ENCODE measurements at regions not wholly inside any gene's neighbourhood (a gene's known extent, or its start where the extent isn't known, plus 50 kb on each side); places are given as distances from the start of the nearest gene placed in this dataset.
A peak's percentile ranks its signal among the peaks of the same experiment; 100 is the strongest.

DNA sequence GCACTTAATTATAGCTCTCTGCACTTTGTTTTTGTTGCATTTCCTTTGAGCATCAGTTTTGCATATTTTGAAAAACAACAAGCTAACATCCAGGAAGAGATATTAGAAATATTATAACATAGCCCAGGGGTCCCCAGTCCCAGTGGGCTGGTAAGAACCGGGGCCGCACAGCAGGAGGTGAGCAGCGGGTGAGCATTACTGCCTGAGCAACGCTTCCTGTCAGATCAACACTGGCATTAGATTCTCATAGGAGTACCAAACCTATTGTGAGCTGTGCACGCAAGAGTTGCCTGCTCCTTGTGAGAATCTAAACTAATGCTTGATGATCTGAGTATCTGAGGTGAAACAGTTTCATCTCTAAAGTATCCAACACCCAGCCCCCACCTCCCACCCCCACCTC lies 675.9 kb upstream of the ZNF608 start:
- no peak overlapping the region for H3K4me3 ChIP-seq (ENCODE audit: low read depth, low read length)
- DNase-seq (ENCODE audit: low read depth), result no peak
- TF ChIP-seq, protein P1, sequence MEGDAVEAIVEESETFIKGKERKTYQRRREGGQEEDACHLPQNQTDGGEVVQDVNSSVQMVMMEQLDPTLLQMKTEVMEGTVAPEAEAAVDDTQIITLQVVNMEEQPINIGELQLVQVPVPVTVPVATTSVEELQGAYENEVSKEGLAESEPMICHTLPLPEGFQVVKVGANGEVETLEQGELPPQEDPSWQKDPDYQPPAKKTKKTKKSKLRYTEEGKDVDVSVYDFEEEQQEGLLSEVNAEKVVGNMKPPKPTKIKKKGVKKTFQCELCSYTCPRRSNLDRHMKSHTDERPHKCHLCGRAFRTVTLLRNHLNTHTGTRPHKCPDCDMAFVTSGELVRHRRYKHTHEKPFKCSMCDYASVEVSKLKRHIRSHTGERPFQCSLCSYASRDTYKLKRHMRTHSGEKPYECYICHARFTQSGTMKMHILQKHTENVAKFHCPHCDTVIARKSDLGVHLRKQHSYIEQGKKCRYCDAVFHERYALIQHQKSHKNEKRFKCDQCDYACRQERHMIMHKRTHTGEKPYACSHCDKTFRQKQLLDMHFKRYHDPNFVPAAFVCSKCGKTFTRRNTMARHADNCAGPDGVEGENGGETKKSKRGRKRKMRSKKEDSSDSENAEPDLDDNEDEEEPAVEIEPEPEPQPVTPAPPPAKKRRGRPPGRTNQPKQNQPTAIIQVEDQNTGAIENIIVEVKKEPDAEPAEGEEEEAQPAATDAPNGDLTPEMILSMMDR (IDR thresholded peaks at IDR 0.05; ENCODE audit: insufficient read depth, low read depth, low read length), result no peak

DNA sequence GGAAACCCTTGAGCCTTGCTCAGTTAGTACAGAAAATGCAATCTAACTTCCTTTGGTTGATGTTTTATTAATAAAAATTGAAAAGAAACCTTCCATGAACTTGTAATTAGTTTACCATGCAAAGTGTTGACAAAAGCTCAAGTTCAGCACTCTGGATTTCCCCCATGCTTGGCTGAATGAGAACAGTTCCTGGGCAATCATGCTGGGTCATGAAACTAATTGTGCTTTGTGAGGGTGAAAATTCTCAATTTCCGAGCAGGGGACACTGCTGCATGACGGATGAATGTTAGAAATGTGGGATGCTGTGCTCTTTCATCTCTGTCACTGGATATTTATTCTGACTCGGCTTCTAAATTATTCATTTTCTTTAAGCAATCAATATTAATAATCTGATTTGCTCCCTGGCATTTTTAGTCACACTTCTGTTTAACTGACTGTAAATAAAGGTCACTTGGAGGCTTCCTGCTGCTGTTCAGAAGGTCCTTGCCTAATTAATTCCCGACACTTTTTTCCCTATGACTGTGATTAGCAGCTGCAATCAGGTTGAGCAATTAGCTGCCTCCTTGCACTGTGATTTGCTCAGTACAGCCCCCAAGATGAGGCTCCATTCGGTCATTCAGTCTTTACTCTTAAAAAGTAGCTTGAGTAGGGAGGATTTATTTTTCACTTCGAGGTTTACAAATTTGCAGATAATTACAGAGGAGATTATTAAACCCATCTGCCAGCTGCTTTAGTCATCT lies 678.1 kb upstream of the ZNF608 start:
- DNase-seq (ENCODE audit: low read depth), result no peak
- no peak overlapping the region for H3K4me3 ChIP-seq (ENCODE audit: low read depth, low read length)
- TF ChIP-seq, protein P1 (IDR thresholded peaks at IDR 0.05; ENCODE audit: insufficient read depth, low read depth, low read length), result no peak

DNA sequence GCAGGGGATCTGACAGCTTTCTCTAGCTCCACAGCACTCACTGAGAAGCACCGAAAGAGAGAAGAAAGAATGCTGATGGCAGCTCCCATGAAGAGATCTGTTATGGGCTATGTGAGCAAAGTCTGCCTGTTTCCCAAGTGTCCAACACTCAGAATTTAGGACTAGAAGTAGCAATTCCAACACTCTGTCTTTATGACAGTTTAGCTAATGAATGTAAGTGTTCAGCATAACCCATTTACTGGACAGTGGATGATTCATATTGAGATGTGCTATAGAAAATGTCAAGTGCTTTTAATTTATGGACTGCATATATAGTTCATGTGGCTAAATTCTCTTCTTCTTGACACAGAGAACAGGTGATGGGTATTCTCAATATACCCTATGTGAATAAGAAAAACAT lies 683.1 kb upstream of the ZNF608 start:
- DNase-seq (ENCODE audit: low read depth), result no peak
- no peak overlapping the region for H3K4me3 ChIP-seq (ENCODE audit: low read depth, low read length)
- TF ChIP-seq, protein P1 (IDR thresholded peaks at IDR 0.05; ENCODE audit: insufficient read depth, low read depth, low read length), result no peak

DNA sequence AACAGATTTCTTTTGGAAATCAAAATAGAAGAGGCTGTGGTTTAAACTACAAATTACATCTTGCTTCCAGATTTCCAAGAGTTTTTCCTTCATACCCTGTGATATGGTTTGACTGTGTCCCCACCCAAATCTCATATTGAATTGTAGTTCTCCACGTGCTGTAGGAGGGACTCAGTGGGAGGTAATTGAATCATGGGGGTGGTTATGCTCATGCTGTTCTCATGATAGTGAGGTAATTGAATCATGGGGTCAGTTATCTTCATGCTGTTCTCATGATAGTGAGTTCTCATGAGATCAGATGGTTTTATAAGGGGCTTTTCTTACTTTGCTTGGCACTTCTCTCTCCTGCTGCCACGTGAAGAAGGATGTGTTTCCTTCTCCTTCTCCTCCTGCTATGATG lies 687.0 kb upstream of the ZNF608 start:
- DNase-seq (ENCODE audit: low read depth), result no peak
- no peak overlapping the region for H3K4me3 ChIP-seq (ENCODE audit: low read depth, low read length)
- TF ChIP-seq, protein P1 (IDR thresholded peaks at IDR 0.05; ENCODE audit: insufficient read depth, low read depth, low read length), result no peak

DNA sequence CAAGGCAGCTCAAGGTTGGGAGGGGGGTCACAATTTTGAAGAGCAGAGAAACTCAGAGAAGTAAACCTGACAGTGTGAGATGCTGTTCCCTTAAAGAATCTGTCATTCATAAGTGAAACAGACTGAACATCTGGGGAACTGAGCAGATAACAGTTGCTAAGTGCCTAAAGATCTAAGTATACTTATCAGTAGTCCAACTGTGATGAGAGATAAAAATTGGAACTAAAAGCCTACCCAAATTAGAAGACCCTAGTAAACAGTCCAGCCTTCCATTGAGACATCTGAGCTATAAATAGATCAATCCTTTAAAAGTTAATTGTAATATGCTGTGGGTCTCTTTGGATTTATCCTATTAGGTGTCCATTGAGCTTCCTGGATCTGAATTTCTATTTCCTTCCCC lies 692.8 kb upstream of the ZNF608 start:
- no peak for DNase-seq (ENCODE audit: low read depth)
- TF ChIP-seq, protein P1 (IDR thresholded peaks at IDR 0.05; ENCODE audit: insufficient read depth, low read depth, low read length), result no peak
- no peak overlapping the region for H3K4me3 ChIP-seq (ENCODE audit: low read depth, low read length)

DNA sequence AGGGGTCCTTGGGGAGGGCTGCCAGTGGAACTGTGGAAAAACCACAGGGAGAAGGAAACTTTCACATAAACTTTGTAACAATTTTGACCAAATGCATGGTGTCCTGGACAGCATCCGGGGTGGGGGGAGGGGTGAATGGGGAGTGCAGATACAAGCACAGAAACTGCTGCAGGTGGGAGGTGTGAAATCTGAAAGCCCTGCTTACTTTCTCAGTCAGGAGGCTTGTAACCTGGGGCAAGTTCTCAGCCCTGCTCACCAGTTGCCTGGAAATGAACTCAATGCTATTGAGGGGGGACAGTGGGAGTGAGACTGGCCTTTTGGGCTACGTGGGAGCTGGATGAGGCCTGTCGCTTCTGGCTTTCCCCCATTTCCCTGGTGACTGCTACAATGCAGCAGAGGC lies 694.5 kb upstream of the ZNF608 start:
- H3K4me3 ChIP-seq (ENCODE audit: low read depth, low read length), result no peak overlapping the region
- TF ChIP-seq, protein P1 (IDR thresholded peaks at IDR 0.05; ENCODE audit: insufficient read depth, low read depth, low read length), result no peak
- no peak for DNase-seq (ENCODE audit: low read depth)

DNA sequence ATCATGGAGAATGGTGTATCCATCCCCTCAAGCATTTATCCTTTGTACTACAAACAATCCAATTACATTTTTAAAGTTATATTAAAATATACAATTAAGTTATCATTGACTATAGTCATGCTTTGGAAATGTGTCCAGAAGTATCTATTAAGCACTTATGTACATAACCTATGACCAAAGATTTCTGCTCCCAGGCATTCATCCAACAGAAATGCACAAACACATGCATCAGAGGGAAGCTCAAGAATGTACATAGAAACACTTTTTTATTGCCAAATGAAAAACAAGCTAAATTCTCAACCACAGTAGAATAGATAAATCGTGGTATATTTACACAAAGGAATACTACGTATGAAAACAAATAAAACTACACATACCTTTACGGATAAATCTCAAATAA lies 700.5 kb upstream of the ZNF608 start:
- DNase-seq (ENCODE audit: low read depth), result peak; percentile 94
- no peak overlapping the region for H3K4me3 ChIP-seq (ENCODE audit: low read depth, low read length)
- TF ChIP-seq, protein P1 (IDR thresholded peaks at IDR 0.05; ENCODE audit: insufficient read depth, low read depth, low read length), result no peak

All from fibroblast of villous mesenchyme (primary cell).